ENCODE measurements at regions not wholly inside any gene's neighbourhood (a gene's known extent, or its start where the extent isn't known, plus 50 kb on each side); places are given as distances from the start of the nearest gene placed in this dataset.

- no peaks in the 10 kb centered on the region for H3K27me3 ChIP-seq
- DNase-seq, result no peak
- H3K4me3 ChIP-seq, result no peak overlapping the region
- 79 to 95% (median 94%) methylated on average over 4 of the region's 4 CpGs for WGBS, 4 donors
- ATAC-seq, result no peak
- H3K4me1 ChIP-seq, result peaks cover 0 to 10% (median 0%) of the 10 kb centered on the region in 12 donors
- no peak for TF ChIP-seq POLR2A (IDR thresholded peaks at IDR 0.05)
- TF ChIP-seq, protein P1, sequence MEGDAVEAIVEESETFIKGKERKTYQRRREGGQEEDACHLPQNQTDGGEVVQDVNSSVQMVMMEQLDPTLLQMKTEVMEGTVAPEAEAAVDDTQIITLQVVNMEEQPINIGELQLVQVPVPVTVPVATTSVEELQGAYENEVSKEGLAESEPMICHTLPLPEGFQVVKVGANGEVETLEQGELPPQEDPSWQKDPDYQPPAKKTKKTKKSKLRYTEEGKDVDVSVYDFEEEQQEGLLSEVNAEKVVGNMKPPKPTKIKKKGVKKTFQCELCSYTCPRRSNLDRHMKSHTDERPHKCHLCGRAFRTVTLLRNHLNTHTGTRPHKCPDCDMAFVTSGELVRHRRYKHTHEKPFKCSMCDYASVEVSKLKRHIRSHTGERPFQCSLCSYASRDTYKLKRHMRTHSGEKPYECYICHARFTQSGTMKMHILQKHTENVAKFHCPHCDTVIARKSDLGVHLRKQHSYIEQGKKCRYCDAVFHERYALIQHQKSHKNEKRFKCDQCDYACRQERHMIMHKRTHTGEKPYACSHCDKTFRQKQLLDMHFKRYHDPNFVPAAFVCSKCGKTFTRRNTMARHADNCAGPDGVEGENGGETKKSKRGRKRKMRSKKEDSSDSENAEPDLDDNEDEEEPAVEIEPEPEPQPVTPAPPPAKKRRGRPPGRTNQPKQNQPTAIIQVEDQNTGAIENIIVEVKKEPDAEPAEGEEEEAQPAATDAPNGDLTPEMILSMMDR (IDR thresholded peaks at IDR 0.05), result no peak
- intact Hi-C loops (cut with DNase I), result no loop called here
- H3K27ac ChIP-seq, result no peak overlapping the region
- H3K9me3 ChIP-seq, result no peaks in the 10 kb centered on the region
- no peaks in the 10 kb centered on the region for H3K36me3 ChIP-seq
These were observed 221.8 kb upstream of the DCN start for GRCh38 chr12:91404441-91404840.

DNA sequence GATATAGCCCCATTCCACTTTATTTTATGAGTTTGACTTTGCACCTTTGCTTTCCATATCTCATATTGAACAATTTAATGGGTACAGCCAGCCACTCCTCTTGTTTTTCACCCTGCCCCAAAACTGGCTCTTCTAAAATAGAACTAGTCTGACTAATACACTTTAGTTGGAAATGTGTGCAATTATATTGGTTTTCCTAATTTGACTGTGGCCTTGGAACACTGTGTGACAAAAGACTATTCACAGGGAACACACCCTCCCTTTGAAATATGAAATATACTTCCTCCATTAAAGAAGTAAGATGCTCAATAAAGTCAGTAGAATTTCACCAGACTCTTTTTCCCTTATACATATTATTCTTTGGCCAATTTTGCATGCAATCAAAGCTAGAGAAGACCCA, 218.6 kb upstream of the DCN start:
- no peak for DNase-seq
- ATAC-seq, result no peak
- TF ChIP-seq, protein P1 (IDR thresholded peaks at IDR 0.05), result no peak
- no peak for TF ChIP-seq POLR2A (IDR thresholded peaks at IDR 0.05)
- intact Hi-C loops (cut with DNase I), result no loop called here
- H3K27me3 ChIP-seq, result no peaks in the 10 kb centered on the region
- no peak overlapping the region for H3K27ac ChIP-seq
- H3K4me1 ChIP-seq, result peaks cover 0 to 10% (median 0%) of the 10 kb centered on the region in 12 donors
- H3K36me3 ChIP-seq, result no peaks in the 10 kb centered on the region
- no peaks in the 10 kb centered on the region for H3K9me3 ChIP-seq
- H3K4me3 ChIP-seq, result no peak overlapping the region

DNA sequence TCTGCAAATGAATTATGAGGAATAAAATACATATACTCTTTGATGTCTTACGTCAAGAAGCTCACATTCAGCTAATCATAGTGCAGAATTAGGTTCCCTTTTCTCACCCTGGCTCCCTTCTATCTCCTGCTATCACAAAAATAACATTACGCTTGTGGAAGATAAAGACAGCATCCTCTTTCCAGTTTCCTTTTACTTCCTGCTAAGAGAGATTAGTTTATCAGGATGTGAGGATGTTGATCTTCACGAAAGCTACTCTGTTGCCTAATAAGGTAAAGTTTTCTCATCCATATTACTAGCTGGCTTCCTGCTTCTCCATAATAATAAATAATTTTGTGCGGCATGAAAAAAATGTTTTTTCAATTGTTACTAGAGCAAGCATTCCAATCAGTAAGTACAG, 217.7 kb upstream of the DCN start:
- Histone ChIP-seq H3K4me1 (peaks cover 0 to 10% (median 0%) of the 10 kb centered on the region in 12 donors), H3K9me3 (no peaks in the 10 kb centered on the region), H3K4me3 (no peak overlapping the region), H3K36me3 (no peaks in the 10 kb centered on the region), H3K27ac (no peak overlapping the region), H3K27me3 (no peaks in the 10 kb centered on the region)
- no peak for DNase-seq
- ATAC-seq, result no peak
- intact Hi-C loops (cut with DNase I), result no loop called here
- TF ChIP-seq, protein P1 (IDR thresholded peaks at IDR 0.05), result no peak
- TF ChIP-seq POLR2A (IDR thresholded peaks at IDR 0.05), result no peak
- 33 to 45% (median 40%) methylated on average over 4 of the region's 4 CpGs for WGBS, 4 donors

DNA sequence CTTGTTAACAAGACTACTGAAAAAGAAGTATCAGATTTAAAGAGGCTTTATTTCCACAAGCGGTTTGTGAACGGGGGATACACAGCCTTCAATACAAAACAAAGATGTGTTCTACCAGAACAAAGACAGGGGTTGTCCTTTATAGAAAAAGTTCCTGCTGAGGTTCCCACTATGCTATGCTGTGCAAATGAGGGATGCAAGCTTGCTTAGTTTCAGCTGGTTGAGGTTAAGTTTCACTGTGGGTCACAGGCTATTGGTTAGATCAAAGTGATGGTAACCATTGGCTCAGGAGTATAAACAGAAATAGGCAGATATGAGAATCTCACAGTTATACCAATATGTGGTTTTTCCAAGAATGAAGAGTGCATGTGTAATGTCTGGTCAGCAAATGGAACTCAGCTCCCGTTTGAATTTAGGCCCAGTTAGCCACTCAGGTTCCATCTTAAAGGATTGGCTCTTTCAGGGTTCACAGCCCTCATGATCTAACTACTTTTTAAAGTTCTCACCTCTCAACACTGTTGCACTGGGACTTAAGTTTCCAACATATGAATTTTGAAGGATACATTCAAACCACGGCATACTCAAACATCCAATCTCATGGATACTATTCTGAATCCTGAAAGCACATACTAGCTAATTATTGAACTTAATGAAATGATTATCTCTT, 215.4 kb upstream of the DCN start:
- TF ChIP-seq POLR2A (IDR thresholded peaks at IDR 0.05), result no peak
- TF ChIP-seq, protein P1 (IDR thresholded peaks at IDR 0.05), result no peak
- 86 to 89% (median 88%) methylated on average over 4 of the region's 4 CpGs for WGBS, 4 donors
- no peaks in the 10 kb centered on the region for H3K9me3 ChIP-seq
- H3K4me1 ChIP-seq, result peaks cover 0 to 10% (median 0%) of the 10 kb centered on the region in 12 donors
- no peaks in the 10 kb centered on the region for H3K27me3 ChIP-seq
- ATAC-seq (no peak), DNase-seq (no peak)
- no peak overlapping the region for H3K27ac ChIP-seq
- H3K4me3 ChIP-seq, result no peak overlapping the region
- intact Hi-C loops (cut with DNase I), result no loop called here
- H3K36me3 ChIP-seq, result no peaks in the 10 kb centered on the region

Measured in heart left ventricle (tissue), 16 donors.